ENCODE measurements at regions not wholly inside any gene's neighbourhood (a gene's known extent, or its start where the extent isn't known, plus 50 kb on each side); places are given as distances from the start of the nearest gene placed in this dataset.

GRCh38 chr13:80881034-80881433 is 540.1 kb upstream of the SPRY2 start:
- TF ChIP-seq CTCF (IDR thresholded peaks at IDR 0.05; ENCODE audit: low read depth, low read length, missing input control) (no peak), ZBTB33 (IDR thresholded peaks at IDR 0.05) (no peak), RAD21 (IDR thresholded peaks at IDR 0.05) (no peak), REST (IDR thresholded peaks at IDR 0.05) (no peak), MAX (IDR thresholded peaks at IDR 0.05) (no peak), YY1 (IDR thresholded peaks at IDR 0.05) (no peak)
